Posterior vena cava (tissue), 2 donors: ENCODE measurements at regions not wholly inside any gene's neighbourhood (a gene's known extent, or its start where the extent isn't known, plus 50 kb on each side); places are given as distances from the start of the nearest gene placed in this dataset.
"Not testable (repeated sequence)": the region's sequence is repeated elsewhere in the genome, so short reads cannot be mapped to it uniquely, and the experiment has no call there.

Experiments
- DNase-seq: peaks from one replicate; pipeline ENCODE4 v3.0.0-alpha.2; 2020; ENCODE audit warnings: low spot score
- intact Hi-C, 2 donors: fragments of 100-400 bp; cut with DNase I; formaldehyde crosslinking; loops; one replicate each; pipeline versions ENCODE4 v1.14.1 to v1.14.2; 2022 to 2023
- donor health status: DM: yes; HTN: yes; CAD: no.
- donor health status: DM: yes; HTN: yes; CAD: no.

- intact Hi-C loops = loop anchor here in 1 of 2 donors (2.0 kb wide), 1 partner anchor 37 kb away; no protein-coding TSS in a partner anchor
- DNase-seq = not testable (repeated sequence)
Observed at GRCh38 chr18:73330106-73330505, 462.3 kb upstream of the NETO1 start.

GRCh38 chr18:73324187-73324831, 456.5 kb upstream of the NETO1 start:
- DNase-seq, intact Hi-C loops: not testable (repeated sequence)

GRCh38 chr18:73318739-73319479, 451.1 kb upstream of the NETO1 start:
- intact Hi-C loops = no loop called here
- DNase-seq = no peak

- intact Hi-C loops = no loop called here
- no peak for DNase-seq
Observed at GRCh38 chr18:73316513-73316912, 448.7 kb upstream of the NETO1 start.

- intact Hi-C loops = no loop called here
- no peak for DNase-seq
Observed at GRCh38 chr18:73315381-73315780, 447.6 kb upstream of the NETO1 start.

- intact Hi-C loops = no loop called here
- no peak for DNase-seq
Observed at GRCh38 chr18:73313476-73313875, 445.7 kb upstream of the NETO1 start.

- DNase-seq = no peak
- intact Hi-C loops = no loop called here
Observed at GRCh38 chr18:73296686-73297085, 428.9 kb upstream of the NETO1 start.

GRCh38 chr18:73292156-73292555, 424.4 kb upstream of the NETO1 start:
- intact Hi-C loops = loop anchor here in 1 of 2 donors (2.0 kb wide), 1 partner anchor 39 kb away; no protein-coding TSS in a partner anchor
- DNase-seq = no peak

- intact Hi-C loops = no loop called here
- no peak for DNase-seq
Observed at GRCh38 chr18:73288813-73289212, 421.0 kb upstream of the NETO1 start.

GRCh38 chr18:73286584-73286983, 418.8 kb upstream of the NETO1 start:
- intact Hi-C loops = no loop called here

GRCh38 chr18:73283788-73284187, 416.0 kb upstream of the NETO1 start:
- no peak for DNase-seq
- intact Hi-C loops = no loop called here

More at GRCh38 chr18:73286584-73286983, 418.8 kb upstream of the NETO1 start:
- no peak for DNase-seq

- intact Hi-C loops = no loop called here
- no peak for DNase-seq
Observed at GRCh38 chr18:73283032-73283431, 415.2 kb upstream of the NETO1 start.

GRCh38 chr18:73279498-73279897, 411.7 kb upstream of the NETO1 start:
- intact Hi-C loops = loop anchor here in 1 of 2 donors (1.0 kb wide), 1 partner anchor 44 kb away; no protein-coding TSS in a partner anchor
- DNase-seq = no peak

- intact Hi-C loops = no loop called here
- no peak for DNase-seq
Observed at GRCh38 chr18:73274812-73275621, 407.2 kb upstream of the NETO1 start.

GRCh38 chr18:73270920-73271634, 403.3 kb upstream of the NETO1 start:
- intact Hi-C loops = no loop called here

GRCh38 chr18:73264562-73264921, 396.8 kb upstream of the NETO1 start:
- no peak for DNase-seq
- intact Hi-C loops = no loop called here

More at GRCh38 chr18:73270920-73271634, 403.3 kb upstream of the NETO1 start:
- DNase-seq = no peak

GRCh38 chr18:73261923-73262322, 394.1 kb upstream of the NETO1 start:
- intact Hi-C loops = no loop called here
- no peak for DNase-seq

GRCh38 chr18:73261243-73261642, 393.5 kb upstream of the NETO1 start:
- intact Hi-C loops = no loop called here
- no peak for DNase-seq

GRCh38 chr18:73258375-73259087, 390.7 kb upstream of the NETO1 start:
- intact Hi-C loops = loop anchor here in 1 of 2 donors (5.0 kb wide), 1 partner anchor 861 kb away; no protein-coding TSS in a partner anchor
- no peak for DNase-seq
